CD14-positive monocyte (primary cell): ENCODE measurements at regions not wholly inside any gene's neighbourhood (a gene's known extent, or its start where the extent isn't known, plus 50 kb on each side); places are given as distances from the start of the nearest gene placed in this dataset.

Experiments used
- DNase-seq, 3 donors: peaks; one replicate each; pipeline ENCODE4 v3.0.0-alpha.2; 2011 to 2022
- H2AFZ ChIP-seq: 2 replicates; pipeline ENCODE4 v1.6.0; 2012; ENCODE audit warnings: mild to moderate bottlenecking, low read depth, low read length, inconsistent platforms; ENCODE audit not compliant: insufficient read depth, poor library complexity, severe bottlenecking
- H3K27ac ChIP-seq, 2 donors: 1 replicate in 1 of 2; 2 replicates in 1 of 2; pipeline ENCODE4 v1.5.1; 2012 to 2013; ENCODE audit warnings: low read length in 2 of 2, control low read depth in 1 of 2, inconsistent platforms in 1 of 2, low read depth in 1 of 2, mild to moderate bottlenecking in 1 of 2
- H3K27me3 ChIP-seq, 2 donors: one replicate each; pipeline versions ENCODE4 v1.6.0 to v1.6.1; 2011 to 2013; ENCODE audit warnings: low read length in 2 of 2; ENCODE audit not compliant: control insufficient read depth in 2 of 2, insufficient read depth in 2 of 2
- H3K36me3 ChIP-seq, 2 donors: replicated peaks in 1 of 2; 1 replicate in 1 of 2; 2 replicates in 1 of 2; pipeline versions ENCODE4 v1.5.1 to v1.6.1; 2012 to 2013; ENCODE audit warnings: low read length in 2 of 2, control low read depth in 1 of 2, inconsistent platforms in 1 of 2, mild to moderate bottlenecking in 1 of 2; ENCODE audit not compliant: insufficient read depth in 2 of 2, control insufficient read depth in 1 of 2
- H3K4me1 ChIP-seq, 2 donors: 1 replicate in 1 of 2; 2 replicates in 1 of 2; pipeline versions ENCODE4 v1.5.1 to v1.6.1; 2012 to 2013; ENCODE audit warnings: low read length in 2 of 2, control low read depth in 1 of 2, inconsistent platforms in 1 of 2, mild to moderate bottlenecking in 1 of 2, moderate library complexity in 1 of 2; ENCODE audit not compliant: insufficient read depth in 2 of 2, control insufficient read depth in 1 of 2
- H3K4me2 ChIP-seq: replicated peaks from 2 replicates; pipeline ENCODE3; 2012; ENCODE audit warnings: low read length, moderate library complexity, mild to moderate bottlenecking; ENCODE audit not compliant: poor library complexity, severe bottlenecking; ENCODE audit errors: extremely low read depth
- H3K4me3 ChIP-seq, 3 experiments: fragments of 200-600 bp in 1 of 3; sonication (generic) in 1 of 3; replicated peaks in 1 of 3; 1 replicate in 2 of 3; 2 replicates in 1 of 3; pipeline ENCODE4 v1.5.1; 2011 to 2013; ENCODE audit warnings: low read length in 3 of 3, mild to moderate bottlenecking in 3 of 3, control low read depth in 2 of 3, low read depth in 2 of 3, inconsistent platforms in 1 of 3, moderate library complexity in 1 of 3
- H3K79me2 ChIP-seq: 2 replicates; pipeline ENCODE4 v1.6.0; 2012; ENCODE audit warnings: mild to moderate bottlenecking, control low read depth, inconsistent platforms, low read length, moderate library complexity; ENCODE audit not compliant: insufficient read depth
- H3K9ac ChIP-seq: 2 replicates; pipeline ENCODE4 v1.6.0; 2017; ENCODE audit warnings: low read length, mild to moderate bottlenecking; ENCODE audit not compliant: insufficient read depth, poor library complexity, severe bottlenecking
- H3K9me3 ChIP-seq, 2 donors: replicated peaks in 1 of 2; 1 replicate in 1 of 2; 2 replicates in 1 of 2; pipeline versions ENCODE4 v1.5.1 to v1.6.1; 2012 to 2013; ENCODE audit warnings: low read length in 2 of 2, control low read depth in 1 of 2; ENCODE audit not compliant: control insufficient read depth in 1 of 2, insufficient read depth in 1 of 2
- H4K20me1 ChIP-seq: 2 replicates; pipeline ENCODE4 v1.6.0; 2012; ENCODE audit warnings: mild to moderate bottlenecking, low read length, control low read depth, moderate library complexity; ENCODE audit not compliant: insufficient read depth
- H3K27ac Mint-ChIP-seq, 7 donors: one replicate each; pipeline ENCODE4 v1.8.0; 2020; ENCODE audit warnings: mild to moderate bottlenecking in 7 of 7, mixed read lengths in 7 of 7, moderate library complexity in 6 of 7, inconsistent platforms in 2 of 7
- H3K27me3 Mint-ChIP-seq, 3 donors: one replicate each; pipeline ENCODE4 v1.8.0; 2021 to 2022; ENCODE audit warnings: low read depth in 3 of 3, mild to moderate bottlenecking in 3 of 3, mixed read lengths in 3 of 3, moderate library complexity in 3 of 3, inconsistent platforms in 1 of 3
- H3K36me3 Mint-ChIP-seq, 2 donors: one replicate each; pipeline ENCODE4 v1.8.0; 2020; ENCODE audit warnings: mixed read lengths in 2 of 2, inconsistent platforms in 1 of 2, mild to moderate bottlenecking in 1 of 2
- H3K4me1 Mint-ChIP-seq: one replicate; pipeline ENCODE4 v1.8.0; 2020; ENCODE audit warnings: mild to moderate bottlenecking, mixed read lengths
- H3K4me3 Mint-ChIP-seq, 2 donors: one replicate each; pipeline ENCODE4 v1.8.0; 2020; ENCODE audit warnings: mild to moderate bottlenecking in 2 of 2, mixed read lengths in 2 of 2, moderate library complexity in 1 of 2
- H3K9me3 Mint-ChIP-seq, 7 donors: one replicate each; pipeline ENCODE4 v1.8.0; 2020 to 2022; ENCODE audit warnings: mixed read lengths in 7 of 7, mild to moderate bottlenecking in 6 of 7, moderate library complexity in 6 of 7, inconsistent platforms in 2 of 7
- WGBS: methylation state at CpG from one replicate; pipeline ENCODE4 v1.1.5; 2013; ENCODE audit warnings: missing lambda C conversion rate; ENCODE audit not compliant: insufficient coverage; 5-methylcytosine and 5-hydroxymethylcytosine counted together
- intact Hi-C, 2 donors: fragments of 100-400 bp; cut with micrococcal nuclease; formaldehyde crosslinking; loops; one replicate each; pipeline versions ENCODE4 v1.15.0 to v1.15.1; 2023
- TF ChIP-seq, protein P1 (sequence below): fragments of 200-600 bp; IDR thresholded peaks from one replicate; pipeline ENCODE4 v1.8.0; 2022; ENCODE audit warnings: antibody characterized with exemption, mild to moderate bottlenecking

- intact Hi-C loops = no loop called here
- Histone ChIP-seq H3K27ac (no peak overlapping the region), H3K9me3 (no peaks in the 10 kb centered on the region), H3K4me2 (no peak overlapping the region), H3K27me3 (no peaks in the 10 kb centered on the region), H3K36me3 (no peaks in the 10 kb centered on the region), H3K79me2 (no peaks in the 10 kb centered on the region), H2AFZ (no peak overlapping the region), H3K9ac (no peak overlapping the region), H4K20me1 (no peaks in the 10 kb centered on the region), H3K4me1 (no peaks in the 10 kb centered on the region), H3K4me3 (no peak overlapping the region)
- Mint-ChIP-seq H3K9me3 (peaks cover 0 to 6% (median 5%) of the 10 kb centered on the region in 7 donors), H3K4me1 (no peaks in the 10 kb centered on the region), H3K27me3 (peaks cover 3 to 5% (median 4%) of the 10 kb centered on the region in 3 donors), H3K4me3 (no peak overlapping the region), H3K36me3 (no peaks in the 10 kb centered on the region), H3K27ac (no peak overlapping the region)
- no peak for DNase-seq
- TF ChIP-seq, protein P1, sequence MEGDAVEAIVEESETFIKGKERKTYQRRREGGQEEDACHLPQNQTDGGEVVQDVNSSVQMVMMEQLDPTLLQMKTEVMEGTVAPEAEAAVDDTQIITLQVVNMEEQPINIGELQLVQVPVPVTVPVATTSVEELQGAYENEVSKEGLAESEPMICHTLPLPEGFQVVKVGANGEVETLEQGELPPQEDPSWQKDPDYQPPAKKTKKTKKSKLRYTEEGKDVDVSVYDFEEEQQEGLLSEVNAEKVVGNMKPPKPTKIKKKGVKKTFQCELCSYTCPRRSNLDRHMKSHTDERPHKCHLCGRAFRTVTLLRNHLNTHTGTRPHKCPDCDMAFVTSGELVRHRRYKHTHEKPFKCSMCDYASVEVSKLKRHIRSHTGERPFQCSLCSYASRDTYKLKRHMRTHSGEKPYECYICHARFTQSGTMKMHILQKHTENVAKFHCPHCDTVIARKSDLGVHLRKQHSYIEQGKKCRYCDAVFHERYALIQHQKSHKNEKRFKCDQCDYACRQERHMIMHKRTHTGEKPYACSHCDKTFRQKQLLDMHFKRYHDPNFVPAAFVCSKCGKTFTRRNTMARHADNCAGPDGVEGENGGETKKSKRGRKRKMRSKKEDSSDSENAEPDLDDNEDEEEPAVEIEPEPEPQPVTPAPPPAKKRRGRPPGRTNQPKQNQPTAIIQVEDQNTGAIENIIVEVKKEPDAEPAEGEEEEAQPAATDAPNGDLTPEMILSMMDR = no peak
- WGBS = 64% methylated on average over 1 of the region's 5 CpGs
Measured at GRCh38 chr11:93902921-93903320, 52.5 kb upstream of the VSTM5 start.

DNA sequence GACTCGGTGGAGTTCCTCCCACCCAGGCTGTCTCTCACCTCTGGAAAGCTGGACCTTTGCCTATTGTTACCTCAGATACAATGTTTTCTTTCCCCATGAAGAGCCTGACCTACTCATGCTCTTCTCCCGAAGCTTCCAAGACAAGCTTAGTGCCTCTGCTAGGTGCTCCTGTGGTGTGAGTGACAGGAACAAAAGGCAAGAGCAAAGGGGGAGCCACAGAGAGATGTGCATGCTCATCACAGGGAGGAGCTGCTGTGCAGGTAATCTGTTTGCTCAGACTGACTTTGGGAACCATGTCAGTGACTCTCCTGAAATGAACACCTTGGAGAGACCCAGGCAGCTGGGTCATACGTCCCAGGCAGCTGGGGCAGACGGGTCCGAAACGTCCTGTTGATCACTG, 53.6 kb upstream of the VSTM5 start:
- TF ChIP-seq, protein P1 = no peak
- H3K27ac ChIP-seq = no peak overlapping the region
- 74% methylated on average over 6 of the region's 6 CpGs for WGBS
- intact Hi-C loops = no loop called here
- H3K27me3 ChIP-seq = no peaks in the 10 kb centered on the region
- H3K4me1 ChIP-seq = no peaks in the 10 kb centered on the region
- H3K36me3 ChIP-seq = no peaks in the 10 kb centered on the region
- Mint-ChIP-seq H3K9me3 (peaks cover 0 to 6% (median 1%) of the 10 kb centered on the region in 7 donors), H3K4me1 (no peaks in the 10 kb centered on the region), H3K27ac (peak overlapping the region in 1 of 7 donors; percentile 5), H3K4me3 (no peak overlapping the region), H3K27me3 (peaks cover 2 to 4% (median 3%) of the 10 kb centered on the region in 3 donors), H3K36me3 (no peaks in the 10 kb centered on the region)
- H3K4me3 ChIP-seq = no peak overlapping the region
- H4K20me1 ChIP-seq = no peaks in the 10 kb centered on the region
- H3K79me2 ChIP-seq = no peaks in the 10 kb centered on the region
- no peak overlapping the region for H3K4me2 ChIP-seq
- H3K9ac ChIP-seq = no peak overlapping the region
- H3K9me3 ChIP-seq = no peaks in the 10 kb centered on the region
- DNase-seq = no peak
- no peak overlapping the region for H2AFZ ChIP-seq
